Activated naive CD4-positive, alpha-beta T cell treated with anti-CD3 and anti-CD28 coated beads, Interleukin-2, amount 10 ng/mL, durations not matched to agents 7 days and 5 days (primary cell): ENCODE measurements at regions not wholly inside any gene's neighbourhood (a gene's known extent, or its start where the extent isn't known, plus 50 kb on each side); places are given as distances from the start of the nearest gene placed in this dataset.

Experiments used
- CTCF ChIA-PET: fragments of 350-600 bp; sonication (Branson Sonifier 250); formaldehyde crosslinking; loops from one replicate; lab custom pipeline; 2021; ENCODE audit warnings: antibody characterized with exemption; lab: Charles Lee
- DNase-seq: peaks from one replicate; pipeline ENCODE4 v3.0.0-alpha.2; 2020
- H3K27ac Mint-ChIP-seq: one replicate; pipeline ENCODE4 v1.8.0; 2021; ENCODE audit warnings: mild to moderate bottlenecking, moderate library complexity, mixed read lengths
- H3K27me3 Mint-ChIP-seq: one replicate; pipeline ENCODE4 v1.8.0; 2021; ENCODE audit warnings: mild to moderate bottlenecking, mixed read lengths
- H3K36me3 Mint-ChIP-seq: one replicate; pipeline ENCODE4 v1.8.0; 2021; ENCODE audit warnings: mixed read lengths
- H3K4me1 Mint-ChIP-seq: one replicate; pipeline ENCODE4 v1.8.0; 2021; ENCODE audit warnings: mixed read lengths
- H3K4me3 Mint-ChIP-seq: one replicate; pipeline ENCODE4 v1.8.0; 2021; ENCODE audit warnings: mild to moderate bottlenecking, moderate library complexity, mixed read lengths
- H3K9me3 Mint-ChIP-seq: one replicate; pipeline ENCODE4 v1.8.0; 2021; ENCODE audit warnings: mixed read lengths

- no peaks in the 10 kb centered on the region for H3K36me3 Mint-ChIP-seq
- H3K27ac Mint-ChIP-seq, result no peak overlapping the region
- H3K4me1 Mint-ChIP-seq, result no peaks in the 10 kb centered on the region
- CTCF ChIA-PET, result no interaction called here
- H3K27me3 Mint-ChIP-seq, result no peaks in the 10 kb centered on the region
- no peak overlapping the region for H3K4me3 Mint-ChIP-seq
- DNase-seq, result no peak
- H3K9me3 Mint-ChIP-seq, result no peaks in the 10 kb centered on the region
These were observed 373.3 kb upstream of the E2F7 start for GRCh38 chr12:77438644-77439043.

GRCh38 chr12:77437206-77437605 lies 371.8 kb upstream of the E2F7 start:
- H3K36me3 Mint-ChIP-seq, result no peaks in the 10 kb centered on the region
- CTCF ChIA-PET, result no interaction called here
- no peaks in the 10 kb centered on the region for H3K4me1 Mint-ChIP-seq
- no peaks in the 10 kb centered on the region for H3K9me3 Mint-ChIP-seq
- H3K27me3 Mint-ChIP-seq, result no peaks in the 10 kb centered on the region
- DNase-seq, result no peak
- H3K4me3 Mint-ChIP-seq, result no peak overlapping the region
- H3K27ac Mint-ChIP-seq, result no peak overlapping the region

GRCh38 chr12:77435446-77436091 lies 370.2 kb upstream of the E2F7 start:
- Mint-ChIP-seq H3K36me3 (no peaks in the 10 kb centered on the region), H3K27me3 (no peaks in the 10 kb centered on the region), H3K27ac (no peak overlapping the region), H3K4me1 (no peaks in the 10 kb centered on the region), H3K9me3 (no peaks in the 10 kb centered on the region), H3K4me3 (no peak overlapping the region)
- CTCF ChIA-PET, result no interaction called here
- no peak for DNase-seq

- H3K9me3 Mint-ChIP-seq, result no peaks in the 10 kb centered on the region
- H3K27me3 Mint-ChIP-seq, result no peaks in the 10 kb centered on the region
- CTCF ChIA-PET, result no interaction called here
- no peak for DNase-seq
- H3K27ac Mint-ChIP-seq, result no peak overlapping the region
- no peak overlapping the region for H3K4me3 Mint-ChIP-seq
- no peaks in the 10 kb centered on the region for H3K36me3 Mint-ChIP-seq
- H3K4me1 Mint-ChIP-seq, result no peaks in the 10 kb centered on the region
These were observed 368.4 kb upstream of the E2F7 start for GRCh38 chr12:77433799-77434198.

- Mint-ChIP-seq H3K4me3 (no peak overlapping the region), H3K9me3 (peaks cover 15% of the 10 kb centered on the region), H3K4me1 (no peaks in the 10 kb centered on the region), H3K27ac (no peak overlapping the region), H3K36me3 (no peaks in the 10 kb centered on the region), H3K27me3 (no peaks in the 10 kb centered on the region)
- DNase-seq, result no peak
- CTCF ChIA-PET, result no interaction called here
These were observed 364.1 kb upstream of the E2F7 start for GRCh38 chr12:77429426-77429825.

GRCh38 chr12:77421152-77421551 lies 355.8 kb upstream of the E2F7 start:
- no peak for DNase-seq
- peaks cover 12% of the 10 kb centered on the region for H3K9me3 Mint-ChIP-seq
- H3K27ac Mint-ChIP-seq, result no peak overlapping the region
- no peak overlapping the region for H3K4me3 Mint-ChIP-seq
- no peaks in the 10 kb centered on the region for H3K27me3 Mint-ChIP-seq
- H3K4me1 Mint-ChIP-seq, result no peaks in the 10 kb centered on the region
- no peaks in the 10 kb centered on the region for H3K36me3 Mint-ChIP-seq
- CTCF ChIA-PET, result no interaction called here

GRCh38 chr12:77409551-77409950 lies 344.2 kb upstream of the E2F7 start:
- Mint-ChIP-seq H3K27me3 (no peaks in the 10 kb centered on the region), H3K9me3 (no peaks in the 10 kb centered on the region), H3K36me3 (no peaks in the 10 kb centered on the region), H3K4me3 (no peak overlapping the region), H3K27ac (no peak overlapping the region), H3K4me1 (no peaks in the 10 kb centered on the region)
- no peak for DNase-seq
- CTCF ChIA-PET, result no interaction called here

GRCh38 chr12:77407931-77408330 lies 342.6 kb upstream of the E2F7 start:
- no peak overlapping the region for H3K27ac Mint-ChIP-seq
- DNase-seq, result no peak
- no peaks in the 10 kb centered on the region for H3K27me3 Mint-ChIP-seq
- CTCF ChIA-PET, result no interaction called here
- H3K4me1 Mint-ChIP-seq, result no peaks in the 10 kb centered on the region
- no peaks in the 10 kb centered on the region for H3K36me3 Mint-ChIP-seq
- no peak overlapping the region for H3K4me3 Mint-ChIP-seq
- H3K9me3 Mint-ChIP-seq, result no peaks in the 10 kb centered on the region

- H3K27ac Mint-ChIP-seq, result no peak overlapping the region
- no peaks in the 10 kb centered on the region for H3K9me3 Mint-ChIP-seq
- H3K27me3 Mint-ChIP-seq, result no peaks in the 10 kb centered on the region
- no peaks in the 10 kb centered on the region for H3K4me1 Mint-ChIP-seq
- DNase-seq, result no peak
- CTCF ChIA-PET, result no interaction called here
- H3K4me3 Mint-ChIP-seq, result no peak overlapping the region
- H3K36me3 Mint-ChIP-seq, result no peaks in the 10 kb centered on the region
These were observed 341.0 kb upstream of the E2F7 start for GRCh38 chr12:77406219-77406905.

GRCh38 chr12:77402716-77403115 lies 337.3 kb upstream of the E2F7 start:
- Mint-ChIP-seq H3K36me3 (no peaks in the 10 kb centered on the region), H3K9me3 (no peaks in the 10 kb centered on the region), H3K27ac (no peak overlapping the region), H3K4me1 (no peaks in the 10 kb centered on the region), H3K27me3 (no peaks in the 10 kb centered on the region), H3K4me3 (no peak overlapping the region)
- CTCF ChIA-PET, result no interaction called here
- DNase-seq, result no peak

GRCh38 chr12:77401770-77402081 lies 336.4 kb upstream of the E2F7 start:
- no peaks in the 10 kb centered on the region for H3K27me3 Mint-ChIP-seq
- no peak for DNase-seq
- H3K27ac Mint-ChIP-seq, result no peak overlapping the region
- no peak overlapping the region for H3K4me3 Mint-ChIP-seq
- CTCF ChIA-PET, result no interaction called here
- H3K4me1 Mint-ChIP-seq, result no peaks in the 10 kb centered on the region
- no peaks in the 10 kb centered on the region for H3K9me3 Mint-ChIP-seq
- no peaks in the 10 kb centered on the region for H3K36me3 Mint-ChIP-seq

GRCh38 chr12:77401064-77401769 lies 335.8 kb upstream of the E2F7 start:
- Mint-ChIP-seq H3K9me3 (no peaks in the 10 kb centered on the region), H3K27ac (no peak overlapping the region), H3K36me3 (no peaks in the 10 kb centered on the region), H3K27me3 (no peaks in the 10 kb centered on the region), H3K4me3 (no peak overlapping the region), H3K4me1 (no peaks in the 10 kb centered on the region)
- CTCF ChIA-PET, result no interaction called here
- DNase-seq, result no peak

GRCh38 chr12:77392467-77393088 lies 327.2 kb upstream of the E2F7 start:
- Mint-ChIP-seq H3K27me3 (no peaks in the 10 kb centered on the region), H3K27ac (no peak overlapping the region), H3K9me3 (peaks cover 3% of the 10 kb centered on the region), H3K36me3 (no peaks in the 10 kb centered on the region), H3K4me3 (no peak overlapping the region), H3K4me1 (no peaks in the 10 kb centered on the region)
- CTCF ChIA-PET, result no interaction called here
- DNase-seq, result no peak

GRCh38 chr12:77388445-77389265 lies 323.3 kb upstream of the E2F7 start:
- no peak for DNase-seq
- H3K4me3 Mint-ChIP-seq, result no peak overlapping the region
- H3K27ac Mint-ChIP-seq, result no peak overlapping the region
- H3K36me3 Mint-ChIP-seq, result no peaks in the 10 kb centered on the region
- CTCF ChIA-PET, result no interaction called here
- H3K9me3 Mint-ChIP-seq, result no peaks in the 10 kb centered on the region
- H3K4me1 Mint-ChIP-seq, result no peaks in the 10 kb centered on the region
- H3K27me3 Mint-ChIP-seq, result no peaks in the 10 kb centered on the region
